Progenitor cell of endocrine pancreas (in vitro differentiated cells): ENCODE measurements at regions not wholly inside any gene's neighbourhood (a gene's known extent, or its start where the extent isn't known, plus 50 kb on each side); places are given as distances from the start of the nearest gene placed in this dataset.
A peak's percentile ranks its signal among the peaks of the same experiment; 100 is the strongest.

ENCODE experiments used
- DNase-seq: peaks from one replicate; pipeline ENCODE4 v3.0.0; 2021; ENCODE audit warnings: low spot score; ENCODE audit not compliant: unreplicated experiment
- H3K27ac Mint-ChIP-seq: 2 replicates; pipeline ENCODE4 v1.8.0; 2021; ENCODE audit warnings: mild to moderate bottlenecking, moderate library complexity, mixed read lengths
- H3K27me3 Mint-ChIP-seq: 2 replicates; pipeline ENCODE4 v1.8.0; 2021; ENCODE audit warnings: mixed read lengths
- H3K36me3 Mint-ChIP-seq: 2 replicates; pipeline ENCODE4 v1.8.0; 2022; ENCODE audit warnings: mixed read lengths; ENCODE audit not compliant: insufficient read depth
- H3K4me1 Mint-ChIP-seq: 2 replicates; pipeline ENCODE4 v1.8.0; 2021; ENCODE audit warnings: low read depth, mixed read lengths
- H3K4me3 Mint-ChIP-seq: 2 replicates; pipeline ENCODE4 v1.8.0; 2021; ENCODE audit warnings: low read depth, mild to moderate bottlenecking, moderate library complexity, mixed read lengths
- H3K9me3 Mint-ChIP-seq: 2 replicates; pipeline ENCODE4 v1.8.0; 2021; ENCODE audit warnings: low read depth, mixed read lengths
- CTCF ChIP-seq: fragments of 200-600 bp; sonication (generic); IDR thresholded peaks from one replicate; pipeline ENCODE4 v1.5.0; 2021; ENCODE audit warnings: antibody characterized with exemption, mild to moderate bottlenecking; ENCODE audit not compliant: unreplicated experiment

- Mint-ChIP-seq H3K27me3 (no peaks in the 10 kb centered on the region), H3K9me3 (no peaks in the 10 kb centered on the region), H3K36me3 (no peaks in the 10 kb centered on the region), H3K4me3 (no peak overlapping the region), H3K27ac (no peak overlapping the region), H3K4me1 (peaks cover 4% of the 10 kb centered on the region)
- TF ChIP-seq CTCF, result no peak
- DNase-seq, result no peak
These were observed 1350.2 kb downstream of the ZPLD1 start for GRCh38 chr3:103785017-103785416.

GRCh38 chr3:103785537-103785936 is 1350.7 kb downstream of the ZPLD1 start:
- no peak for DNase-seq
- no peak overlapping the region for H3K4me3 Mint-ChIP-seq
- H3K27ac Mint-ChIP-seq, result no peak overlapping the region
- peaks cover 4% of the 10 kb centered on the region for H3K4me1 Mint-ChIP-seq
- TF ChIP-seq CTCF, result no peak
- H3K9me3 Mint-ChIP-seq, result no peaks in the 10 kb centered on the region
- H3K36me3 Mint-ChIP-seq, result no peaks in the 10 kb centered on the region
- H3K27me3 Mint-ChIP-seq, result no peaks in the 10 kb centered on the region

- Mint-ChIP-seq H3K27me3 (no peaks in the 10 kb centered on the region), H3K27ac (peak overlapping the region; percentile 28), H3K4me3 (no peak overlapping the region), H3K9me3 (no peaks in the 10 kb centered on the region), H3K36me3 (no peaks in the 10 kb centered on the region), H3K4me1 (peaks cover 4% of the 10 kb centered on the region)
- TF ChIP-seq CTCF, result no peak
- no peak for DNase-seq
These were observed 1351.5 kb downstream of the ZPLD1 start for GRCh38 chr3:103786296-103786695.

GRCh38 chr3:103787164-103787871 is 1352.5 kb downstream of the ZPLD1 start:
- Mint-ChIP-seq H3K27me3 (no peaks in the 10 kb centered on the region), H3K27ac (no peak overlapping the region), H3K4me1 (peaks cover 4% of the 10 kb centered on the region), H3K4me3 (no peak overlapping the region), H3K9me3 (no peaks in the 10 kb centered on the region), H3K36me3 (no peaks in the 10 kb centered on the region)
- TF ChIP-seq CTCF, result no peak
- no peak for DNase-seq

- DNase-seq, result no peak
- Mint-ChIP-seq H3K27me3 (no peaks in the 10 kb centered on the region), H3K4me1 (peaks cover 4% of the 10 kb centered on the region), H3K27ac (no peak overlapping the region), H3K4me3 (no peak overlapping the region), H3K36me3 (no peaks in the 10 kb centered on the region), H3K9me3 (no peaks in the 10 kb centered on the region)
- no peak for TF ChIP-seq CTCF
These were observed 1353.1 kb downstream of the ZPLD1 start for GRCh38 chr3:103787879-103788278.
